ENCODE measurements at regions not wholly inside any gene's neighbourhood (a gene's known extent, or its start where the extent isn't known, plus 50 kb on each side); places are given as distances from the start of the nearest gene placed in this dataset.

DNA sequence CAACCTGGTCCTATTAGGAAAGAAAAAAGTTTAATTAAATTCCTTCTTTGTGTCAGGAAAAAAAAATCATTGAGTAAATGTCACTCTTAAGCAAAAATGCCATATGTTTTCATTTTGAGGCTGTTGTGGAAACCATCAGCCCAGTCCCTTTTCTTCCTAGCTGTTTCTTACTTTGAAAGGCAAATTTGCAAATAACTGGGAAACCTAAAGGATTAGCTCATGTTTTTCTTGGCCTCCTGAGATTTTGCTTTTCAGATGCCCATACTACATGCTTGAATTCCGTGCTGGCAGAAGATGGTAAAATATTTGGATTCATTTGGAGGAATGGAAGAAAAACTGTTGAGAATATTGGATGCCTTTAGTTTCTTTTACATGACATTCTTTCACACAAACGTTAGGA lies 182.1 kb upstream of the ADAMTS5 start:
- TF ChIP-seq, protein P1, sequence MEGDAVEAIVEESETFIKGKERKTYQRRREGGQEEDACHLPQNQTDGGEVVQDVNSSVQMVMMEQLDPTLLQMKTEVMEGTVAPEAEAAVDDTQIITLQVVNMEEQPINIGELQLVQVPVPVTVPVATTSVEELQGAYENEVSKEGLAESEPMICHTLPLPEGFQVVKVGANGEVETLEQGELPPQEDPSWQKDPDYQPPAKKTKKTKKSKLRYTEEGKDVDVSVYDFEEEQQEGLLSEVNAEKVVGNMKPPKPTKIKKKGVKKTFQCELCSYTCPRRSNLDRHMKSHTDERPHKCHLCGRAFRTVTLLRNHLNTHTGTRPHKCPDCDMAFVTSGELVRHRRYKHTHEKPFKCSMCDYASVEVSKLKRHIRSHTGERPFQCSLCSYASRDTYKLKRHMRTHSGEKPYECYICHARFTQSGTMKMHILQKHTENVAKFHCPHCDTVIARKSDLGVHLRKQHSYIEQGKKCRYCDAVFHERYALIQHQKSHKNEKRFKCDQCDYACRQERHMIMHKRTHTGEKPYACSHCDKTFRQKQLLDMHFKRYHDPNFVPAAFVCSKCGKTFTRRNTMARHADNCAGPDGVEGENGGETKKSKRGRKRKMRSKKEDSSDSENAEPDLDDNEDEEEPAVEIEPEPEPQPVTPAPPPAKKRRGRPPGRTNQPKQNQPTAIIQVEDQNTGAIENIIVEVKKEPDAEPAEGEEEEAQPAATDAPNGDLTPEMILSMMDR (IDR thresholded peaks at IDR 0.05; ENCODE audit: insufficient read depth, low read depth, low read length) = no peak
- TF ChIP-seq EZH2 (IDR thresholded peaks at IDR 0.05; ENCODE audit: insufficient read depth, low read length) = no peak
